ENCODE measurements at regions not wholly inside any gene's neighbourhood (a gene's known extent, or its start where the extent isn't known, plus 50 kb on each side); places are given as distances from the start of the nearest gene placed in this dataset.

- DNase-seq: no peak
Measured at GRCh38 chr15:58235961-58236360, 97.8 kb downstream of the AQP9 start.

GRCh38 chr15:58240191-58240932 is 102.2 kb downstream of the AQP9 start:
- DNase-seq: no peak

GRCh38 chr15:58241872-58242271 is 103.7 kb downstream of the AQP9 start:
- DNase-seq: no peak

- no peak for DNase-seq
Measured at GRCh38 chr15:58243070-58243469, 104.9 kb downstream of the AQP9 start.

- no peak for DNase-seq
Measured at GRCh38 chr15:58244536-58244935, 106.4 kb downstream of the AQP9 start.

- DNase-seq: no peak
Measured at GRCh38 chr15:58246041-58246440, 107.9 kb downstream of the AQP9 start.

GRCh38 chr15:58247855-58248842 is 110.0 kb downstream of the AQP9 start:
- DNase-seq: no peak

- DNase-seq: no peak
Measured at GRCh38 chr15:58249646-58250312, 111.6 kb downstream of the AQP9 start.

GRCh38 chr15:58252586-58253323 is 114.6 kb downstream of the AQP9 start:
- DNase-seq: no peak

- no peak for DNase-seq
Measured at GRCh38 chr15:58257776-58258325, 119.7 kb downstream of the AQP9 start.

- DNase-seq: no peak
Measured at GRCh38 chr15:58258501-58259292, 120.5 kb downstream of the AQP9 start.

- no peak for DNase-seq
Measured at GRCh38 chr15:58260205-58260724, 122.1 kb downstream of the AQP9 start.

- no peak for DNase-seq
Measured at GRCh38 chr15:58260725-58261267, 122.6 kb downstream of the AQP9 start.

- DNase-seq: no peak
Measured at GRCh38 chr15:58261368-58261767, 123.2 kb downstream of the AQP9 start.

- DNase-seq: no peak
Measured at GRCh38 chr15:58264053-58264971, 126.1 kb downstream of the AQP9 start.

GRCh38 chr15:58267051-58267450 is 128.9 kb downstream of the AQP9 start:
- DNase-seq: no peak

- no peak for DNase-seq
Measured at GRCh38 chr15:58268746-58269267, 130.6 kb downstream of the AQP9 start.

- peak; percentile 12 to 24 for DNase-seq
Measured at GRCh38 chr15:58269455-58270414, 131.6 kb downstream of the AQP9 start.
